DOHH2 (cell line): ENCODE measurements at regions not wholly inside any gene's neighbourhood (a gene's known extent, or its start where the extent isn't known, plus 50 kb on each side); places are given as distances from the start of the nearest gene placed in this dataset.

ENCODE experiments used
- H3F3A ChIP-seq: fragments of 200-600 bp; sonication (generic), shearing (Covaris generic); 2 replicates; pipeline ENCODE4 v1.6.0; 2016; ENCODE audit warnings: antibody characterized with exemption, mild to moderate bottlenecking; ENCODE audit not compliant: control insufficient read depth, insufficient read depth
- H3K27ac ChIP-seq: fragments of 200-600 bp; sonication (generic); 2 replicates; pipeline ENCODE4 v1.5.1; 2014; ENCODE audit warnings: low read depth, mild to moderate bottlenecking, low read length, moderate library complexity
- H3K27me3 ChIP-seq: fragments of 200-600 bp; sonication (generic); 2 replicates; pipeline ENCODE4 v1.6.1; 2014; ENCODE audit warnings: mild to moderate bottlenecking, low read length, mixed read lengths; ENCODE audit not compliant: control insufficient read depth
- H3K36me3 ChIP-seq: fragments of 200-600 bp; sonication (generic); 2 replicates; pipeline ENCODE4 v1.6.1; 2014; ENCODE audit warnings: mild to moderate bottlenecking, low read length, moderate library complexity, mixed read lengths; ENCODE audit not compliant: control insufficient read depth
- H3K4me1 ChIP-seq: fragments of 200-600 bp; sonication (generic); 2 replicates; pipeline ENCODE4 v1.6.1; 2014; ENCODE audit warnings: mild to moderate bottlenecking, low read length, mixed read lengths; ENCODE audit not compliant: control insufficient read depth
- H3K4me2 ChIP-seq: fragments of 200-600 bp; sonication (generic); 2 replicates; pipeline ENCODE4 v1.6.0; 2014; ENCODE audit warnings: mild to moderate bottlenecking, low read length, moderate library complexity
- H3K4me3 ChIP-seq: fragments of 200-600 bp; sonication (generic); 2 replicates; pipeline ENCODE4 v1.5.1; 2014; ENCODE audit warnings: mild to moderate bottlenecking, low read length, mixed read lengths
- H3K79me2 ChIP-seq: fragments of 200-600 bp; sonication (generic); 2 replicates; pipeline ENCODE4 v1.6.1; 2014; ENCODE audit warnings: mild to moderate bottlenecking, low read length, mixed read lengths; ENCODE audit not compliant: control insufficient read depth
- H3K9me2 ChIP-seq: fragments of 200-600 bp; sonication (generic); replicated peaks from 2 replicates; pipeline ENCODE4 v1.6.1; 2014; ENCODE audit warnings: mild to moderate bottlenecking, low read length, mixed read lengths; ENCODE audit not compliant: control insufficient read depth
- H3K9me3 ChIP-seq: fragments of 200-600 bp; sonication (generic); 2 replicates; pipeline ENCODE4 v1.6.1; 2014; ENCODE audit warnings: antibody characterized with exemption, low read length, mixed read lengths; ENCODE audit not compliant: control insufficient read depth, insufficient read depth
- H4K20me1 ChIP-seq: fragments of 200-600 bp; sonication (generic); 2 replicates; pipeline ENCODE4 v1.6.0; 2014; ENCODE audit warnings: low read depth, mild to moderate bottlenecking, antibody characterized with exemption, low read length, moderate library complexity; ENCODE audit not compliant: control insufficient read depth, insufficient read depth
- EZH2phosphoT487 ChIP-seq: fragments of 200-600 bp; sonication (generic); IDR thresholded peaks from 2 replicates; pipeline ENCODE4 v1.6.1; 2017; ENCODE audit warnings: borderline replicate concordance, mild to moderate bottlenecking, antibody characterized with exemption, low read length, moderate library complexity, mixed read lengths
- TF ChIP-seq, protein P1 (sequence below): fragments of 200-600 bp; sonication (generic); IDR thresholded peaks from one replicate; pipeline ENCODE4 v1.5.1; 2014; ENCODE audit warnings: antibody characterized with exemption, mild to moderate bottlenecking, low read depth, low read length; ENCODE audit not compliant: poor library complexity, severe bottlenecking

DNA sequence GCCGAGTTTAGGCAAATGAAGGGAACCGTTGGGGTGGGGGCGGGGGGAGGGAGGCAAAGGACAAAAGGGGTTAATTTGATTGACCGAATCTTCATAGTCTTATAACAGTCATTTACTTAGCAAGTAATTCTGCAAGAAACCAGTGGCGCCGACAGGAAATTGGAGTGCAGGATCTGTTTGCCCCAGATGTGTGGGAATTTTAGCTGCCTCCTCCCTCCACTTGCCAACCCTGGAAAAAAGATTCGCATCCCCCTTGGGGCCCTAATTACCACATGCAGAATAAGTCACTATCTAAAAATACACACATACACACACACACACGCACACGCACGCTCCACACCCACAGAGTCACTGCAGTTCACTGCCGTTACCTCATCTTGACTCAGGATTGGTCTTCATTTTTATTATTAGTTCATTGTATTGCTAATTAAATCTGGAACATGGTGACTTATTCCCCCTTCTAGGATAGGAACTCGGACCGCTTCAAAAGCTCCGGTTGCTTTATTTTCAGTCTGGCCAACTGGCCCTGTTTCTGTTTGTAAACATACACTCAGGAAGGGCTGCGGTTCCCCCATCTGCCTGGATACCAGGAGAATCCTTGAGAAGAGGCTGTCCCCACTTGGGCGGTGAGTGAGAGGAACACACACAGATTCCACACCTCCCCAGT lies 241.6 kb upstream of the SALL1 start:
- no peaks in the 10 kb centered on the region for H3K4me1 ChIP-seq
- H3K79me2 ChIP-seq = no peaks in the 10 kb centered on the region
- H3K4me3 ChIP-seq = no peak overlapping the region
- no peaks in the 10 kb centered on the region for H3F3A ChIP-seq
- no peaks in the 10 kb centered on the region for H3K9me3 ChIP-seq
- no peak for TF ChIP-seq EZH2phosphoT487
- H3K27ac ChIP-seq = no peak overlapping the region
- H3K27me3 ChIP-seq = no peaks in the 10 kb centered on the region
- H4K20me1 ChIP-seq = no peaks in the 10 kb centered on the region
- H3K36me3 ChIP-seq = no peaks in the 10 kb centered on the region
- H3K4me2 ChIP-seq = no peak overlapping the region
- H3K9me2 ChIP-seq = no peaks in the 10 kb centered on the region

DNA sequence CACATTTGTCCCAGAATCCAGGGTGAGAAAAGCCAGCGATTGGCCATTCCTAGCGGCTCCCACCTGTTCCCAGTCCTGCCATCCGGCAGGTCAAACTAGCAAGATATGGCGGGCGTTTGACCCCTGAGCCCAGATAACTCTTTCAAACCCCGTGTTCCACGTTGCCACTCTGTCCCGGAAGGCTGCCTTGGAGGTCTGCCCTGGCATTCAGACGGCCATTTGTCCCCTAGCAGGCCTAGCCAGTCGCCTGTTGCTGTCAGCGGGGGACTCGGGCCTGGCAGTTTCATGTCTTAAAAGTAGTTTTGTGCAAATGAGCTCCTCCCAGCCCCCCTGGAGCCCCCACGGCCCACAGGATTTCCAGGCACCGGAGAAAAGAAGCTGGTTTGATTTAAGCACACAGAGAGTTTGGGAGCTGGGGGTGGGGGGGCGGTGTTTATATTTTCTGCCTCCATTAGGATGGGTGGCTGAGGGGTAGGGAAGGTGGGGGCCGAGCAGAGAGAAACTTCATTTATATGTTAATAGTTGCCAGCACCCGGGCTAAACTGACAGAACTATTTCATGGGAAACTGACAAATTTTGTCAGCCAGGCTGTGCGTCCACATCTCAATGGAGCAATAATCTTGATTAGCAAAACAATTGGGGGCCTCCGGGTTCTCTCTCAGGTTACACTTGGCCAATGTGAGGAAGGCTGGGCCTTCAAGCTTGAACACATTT lies 240.9 kb upstream of the SALL1 start:
- no peaks in the 10 kb centered on the region for H3F3A ChIP-seq
- no peaks in the 10 kb centered on the region for H3K9me3 ChIP-seq
- no peaks in the 10 kb centered on the region for H3K36me3 ChIP-seq
- no peaks in the 10 kb centered on the region for H3K4me1 ChIP-seq
- no peak overlapping the region for H3K4me3 ChIP-seq
- H3K27ac ChIP-seq = no peak overlapping the region
- H3K79me2 ChIP-seq = no peaks in the 10 kb centered on the region
- no peak overlapping the region for H3K4me2 ChIP-seq
- H3K9me2 ChIP-seq = no peaks in the 10 kb centered on the region
- no peak for TF ChIP-seq EZH2phosphoT487
- TF ChIP-seq, protein P1, sequence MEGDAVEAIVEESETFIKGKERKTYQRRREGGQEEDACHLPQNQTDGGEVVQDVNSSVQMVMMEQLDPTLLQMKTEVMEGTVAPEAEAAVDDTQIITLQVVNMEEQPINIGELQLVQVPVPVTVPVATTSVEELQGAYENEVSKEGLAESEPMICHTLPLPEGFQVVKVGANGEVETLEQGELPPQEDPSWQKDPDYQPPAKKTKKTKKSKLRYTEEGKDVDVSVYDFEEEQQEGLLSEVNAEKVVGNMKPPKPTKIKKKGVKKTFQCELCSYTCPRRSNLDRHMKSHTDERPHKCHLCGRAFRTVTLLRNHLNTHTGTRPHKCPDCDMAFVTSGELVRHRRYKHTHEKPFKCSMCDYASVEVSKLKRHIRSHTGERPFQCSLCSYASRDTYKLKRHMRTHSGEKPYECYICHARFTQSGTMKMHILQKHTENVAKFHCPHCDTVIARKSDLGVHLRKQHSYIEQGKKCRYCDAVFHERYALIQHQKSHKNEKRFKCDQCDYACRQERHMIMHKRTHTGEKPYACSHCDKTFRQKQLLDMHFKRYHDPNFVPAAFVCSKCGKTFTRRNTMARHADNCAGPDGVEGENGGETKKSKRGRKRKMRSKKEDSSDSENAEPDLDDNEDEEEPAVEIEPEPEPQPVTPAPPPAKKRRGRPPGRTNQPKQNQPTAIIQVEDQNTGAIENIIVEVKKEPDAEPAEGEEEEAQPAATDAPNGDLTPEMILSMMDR = no peak
- no peaks in the 10 kb centered on the region for H4K20me1 ChIP-seq
- H3K27me3 ChIP-seq = no peaks in the 10 kb centered on the region

DNA sequence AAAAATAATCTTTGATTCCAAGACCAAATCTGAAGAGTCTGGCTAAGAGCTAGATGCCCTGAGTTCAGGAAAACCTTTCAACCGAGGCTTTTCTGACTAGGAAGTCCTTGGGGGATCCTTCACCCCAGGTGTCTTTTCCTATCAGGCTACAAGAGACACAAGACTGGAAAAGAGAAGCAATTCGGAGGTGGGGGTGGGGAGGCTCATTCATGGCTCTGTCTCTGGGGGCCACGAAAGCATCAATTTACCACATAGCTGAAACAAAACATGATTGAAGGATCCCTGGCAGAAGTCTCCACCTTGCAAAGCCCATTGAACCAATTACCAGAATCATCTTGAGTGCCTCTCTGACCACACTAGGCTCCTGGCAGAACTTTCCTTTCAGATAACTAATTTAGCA lies 239.8 kb upstream of the SALL1 start:
- Histone ChIP-seq H3K27ac (no peak overlapping the region), H3K36me3 (no peaks in the 10 kb centered on the region), H3K9me3 (no peaks in the 10 kb centered on the region), H3K4me2 (no peak overlapping the region), H3K79me2 (no peaks in the 10 kb centered on the region), H3K9me2 (no peaks in the 10 kb centered on the region), H3K4me1 (no peaks in the 10 kb centered on the region), H4K20me1 (no peaks in the 10 kb centered on the region), H3F3A (no peaks in the 10 kb centered on the region), H3K4me3 (no peak overlapping the region), H3K27me3 (no peaks in the 10 kb centered on the region)
- TF ChIP-seq EZH2phosphoT487 = no peak
- TF ChIP-seq, protein P1 = no peak

DNA sequence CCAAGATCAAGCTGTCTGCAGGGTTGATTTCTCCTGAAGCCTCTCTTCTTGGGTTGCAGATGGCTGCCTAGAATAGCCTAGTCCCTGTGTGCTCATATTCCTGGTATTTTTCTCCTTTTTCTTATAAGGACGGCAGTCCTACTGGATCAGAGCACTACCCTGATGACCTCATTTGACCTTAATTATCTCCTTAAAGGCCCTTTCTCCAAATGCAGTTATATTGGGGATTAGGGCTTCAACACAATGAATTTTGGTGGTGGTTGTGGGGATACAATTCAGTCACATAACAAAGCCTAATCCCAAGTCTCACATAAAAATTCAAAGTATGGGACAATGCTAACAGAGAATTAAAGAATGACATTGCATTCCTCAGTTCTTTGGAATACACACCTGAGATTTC lies 238.8 kb upstream of the SALL1 start:
- Histone ChIP-seq H3K4me2 (no peak overlapping the region), H4K20me1 (no peaks in the 10 kb centered on the region), H3K27ac (no peak overlapping the region), H3K4me1 (no peaks in the 10 kb centered on the region), H3K9me2 (no peaks in the 10 kb centered on the region), H3K4me3 (no peak overlapping the region), H3K9me3 (no peaks in the 10 kb centered on the region), H3K36me3 (no peaks in the 10 kb centered on the region), H3K27me3 (no peaks in the 10 kb centered on the region), H3K79me2 (no peaks in the 10 kb centered on the region), H3F3A (no peaks in the 10 kb centered on the region)
- no peak for TF ChIP-seq EZH2phosphoT487
- TF ChIP-seq, protein P1 = no peak
